A673 (cell line): ENCODE measurements at regions not wholly inside any gene's neighbourhood (a gene's known extent, or its start where the extent isn't known, plus 50 kb on each side); places are given as distances from the start of the nearest gene placed in this dataset.

ENCODE experiments used
- CTCF ChIP-seq: fragments of 300-800, 200-600 bp; sonication (generic); conservative IDR thresholded peaks from 2 replicates; pipeline ENCODE4 v1.5.1; 2017; ENCODE audit warnings: low read depth, mild to moderate bottlenecking, antibody characterized with exemption, low read length, moderate library complexity, mixed read lengths
- EZH2 ChIP-seq: fragments of 200-600 bp; sonication (generic); IDR thresholded peaks from 2 replicates; pipeline ENCODE4 v1.6.1; 2017; ENCODE audit warnings: borderline replicate concordance, low read depth, mild to moderate bottlenecking, mixed read lengths, antibody characterized with exemption, low read length; ENCODE audit not compliant: poor library complexity, severe bottlenecking

GRCh38 chr7:17014686-17015085 is 132.9 kb upstream of the AGR3 start:
- TF ChIP-seq CTCF (no peak), EZH2 (no peak)
